ENCODE measurements at regions not wholly inside any gene's neighbourhood (a gene's known extent, or its start where the extent isn't known, plus 50 kb on each side); places are given as distances from the start of the nearest gene placed in this dataset.

GRCh38 chr2:33782395-33783230, 183.5 kb upstream of the FAM98A start:
- no peaks in the 10 kb centered on the region for H3K27me3 ChIP-seq (ENCODE audit: control insufficient read depth in 1 of 2, insufficient read depth in 2 of 2, low read length in 2 of 2)
- H3K9ac ChIP-seq (ENCODE audit: low read length in 2 of 2) = no peak overlapping the region
- H3K27ac ChIP-seq (ENCODE audit: low read length) = no peak overlapping the region
- H3K4me1 ChIP-seq (ENCODE audit: control insufficient read depth, insufficient read depth, low read length) = no peaks in the 10 kb centered on the region
- no peak overlapping the region for H3K4me3 ChIP-seq (ENCODE audit: low read length in 2 of 2)
- H3K9me3 ChIP-seq (ENCODE audit: control insufficient read depth in 2 of 2, low read length in 2 of 2) = peaks cover 0 to 3% of the 10 kb centered on the region in 2 donors
- no peaks in the 10 kb centered on the region for H3K36me3 ChIP-seq (ENCODE audit: control insufficient read depth in 2 of 2, insufficient read depth in 2 of 2, low read length in 2 of 2)

- no peak overlapping the region for H3K27ac ChIP-seq (ENCODE audit: low read length)
- H3K36me3 ChIP-seq (ENCODE audit: control insufficient read depth in 2 of 2, insufficient read depth in 2 of 2, low read length in 2 of 2) = no peaks in the 10 kb centered on the region
- no peak overlapping the region for H3K9ac ChIP-seq (ENCODE audit: low read length in 2 of 2)
- H3K4me3 ChIP-seq (ENCODE audit: low read length in 2 of 2) = no peak overlapping the region
- H3K27me3 ChIP-seq (ENCODE audit: control insufficient read depth in 1 of 2, insufficient read depth in 2 of 2, low read length in 2 of 2) = no peaks in the 10 kb centered on the region
- H3K9me3 ChIP-seq (ENCODE audit: control insufficient read depth in 2 of 2, low read length in 2 of 2) = no peaks in the 10 kb centered on the region
- no peaks in the 10 kb centered on the region for H3K4me1 ChIP-seq (ENCODE audit: control insufficient read depth, insufficient read depth, low read length)
Observed at GRCh38 chr2:33777786-33778185, 178.7 kb upstream of the FAM98A start.

- H3K27me3 ChIP-seq (ENCODE audit: control insufficient read depth in 1 of 2, insufficient read depth in 2 of 2, low read length in 2 of 2) = no peaks in the 10 kb centered on the region
- H3K9me3 ChIP-seq (ENCODE audit: control insufficient read depth in 2 of 2, low read length in 2 of 2) = no peaks in the 10 kb centered on the region
- no peaks in the 10 kb centered on the region for H3K4me1 ChIP-seq (ENCODE audit: control insufficient read depth, insufficient read depth, low read length)
- H3K9ac ChIP-seq (ENCODE audit: low read length in 2 of 2) = no peak overlapping the region
- no peaks in the 10 kb centered on the region for H3K36me3 ChIP-seq (ENCODE audit: control insufficient read depth in 2 of 2, insufficient read depth in 2 of 2, low read length in 2 of 2)
- no peak overlapping the region for H3K4me3 ChIP-seq (ENCODE audit: low read length in 2 of 2)
- H3K27ac ChIP-seq (ENCODE audit: low read length) = no peak overlapping the region
Observed at GRCh38 chr2:33775306-33775705, 176.2 kb upstream of the FAM98A start.

GRCh38 chr2:33770023-33770422, 170.9 kb upstream of the FAM98A start:
- Histone ChIP-seq H3K9ac (ENCODE audit: low read length in 2 of 2) (no peak overlapping the region), H3K9me3 (ENCODE audit: control insufficient read depth in 2 of 2, low read length in 2 of 2) (no peaks in the 10 kb centered on the region), H3K4me3 (ENCODE audit: low read length in 2 of 2) (no peak overlapping the region), H3K36me3 (ENCODE audit: control insufficient read depth in 2 of 2, insufficient read depth in 2 of 2, low read length in 2 of 2) (no peaks in the 10 kb centered on the region), H3K27me3 (ENCODE audit: control insufficient read depth in 1 of 2, insufficient read depth in 2 of 2, low read length in 2 of 2) (no peaks in the 10 kb centered on the region), H3K4me1 (ENCODE audit: control insufficient read depth, insufficient read depth, low read length) (no peaks in the 10 kb centered on the region), H3K27ac (ENCODE audit: low read length) (no peak overlapping the region)

GRCh38 chr2:33766175-33766574, 167.1 kb upstream of the FAM98A start:
- no peaks in the 10 kb centered on the region for H3K36me3 ChIP-seq (ENCODE audit: control insufficient read depth in 2 of 2, insufficient read depth in 2 of 2, low read length in 2 of 2)
- H3K27me3 ChIP-seq (ENCODE audit: control insufficient read depth in 1 of 2, insufficient read depth in 2 of 2, low read length in 2 of 2) = no peaks in the 10 kb centered on the region
- no peaks in the 10 kb centered on the region for H3K4me1 ChIP-seq (ENCODE audit: control insufficient read depth, insufficient read depth, low read length)
- no peak overlapping the region for H3K27ac ChIP-seq (ENCODE audit: low read length)
- no peak overlapping the region for H3K9ac ChIP-seq (ENCODE audit: low read length in 2 of 2)
- H3K9me3 ChIP-seq (ENCODE audit: control insufficient read depth in 2 of 2, low read length in 2 of 2) = no peaks in the 10 kb centered on the region
- H3K4me3 ChIP-seq (ENCODE audit: low read length in 2 of 2) = no peak overlapping the region

- H3K27me3 ChIP-seq (ENCODE audit: control insufficient read depth in 1 of 2, insufficient read depth in 2 of 2, low read length in 2 of 2) = no peaks in the 10 kb centered on the region
- H3K4me3 ChIP-seq (ENCODE audit: low read length in 2 of 2) = no peak overlapping the region
- H3K9ac ChIP-seq (ENCODE audit: low read length in 2 of 2) = no peak overlapping the region
- no peaks in the 10 kb centered on the region for H3K36me3 ChIP-seq (ENCODE audit: control insufficient read depth in 2 of 2, insufficient read depth in 2 of 2, low read length in 2 of 2)
- no peaks in the 10 kb centered on the region for H3K4me1 ChIP-seq (ENCODE audit: control insufficient read depth, insufficient read depth, low read length)
- no peak overlapping the region for H3K27ac ChIP-seq (ENCODE audit: low read length)
- H3K9me3 ChIP-seq (ENCODE audit: control insufficient read depth in 2 of 2, low read length in 2 of 2) = no peaks in the 10 kb centered on the region
Observed at GRCh38 chr2:33765122-33765521, 166.0 kb upstream of the FAM98A start.

GRCh38 chr2:33764551-33764950, 165.5 kb upstream of the FAM98A start:
- no peaks in the 10 kb centered on the region for H3K36me3 ChIP-seq (ENCODE audit: control insufficient read depth in 2 of 2, insufficient read depth in 2 of 2, low read length in 2 of 2)
- no peaks in the 10 kb centered on the region for H3K9me3 ChIP-seq (ENCODE audit: control insufficient read depth in 2 of 2, low read length in 2 of 2)
- H3K4me3 ChIP-seq (ENCODE audit: low read length in 2 of 2) = no peak overlapping the region
- H3K9ac ChIP-seq (ENCODE audit: low read length in 2 of 2) = no peak overlapping the region
- H3K4me1 ChIP-seq (ENCODE audit: control insufficient read depth, insufficient read depth, low read length) = no peaks in the 10 kb centered on the region
- no peaks in the 10 kb centered on the region for H3K27me3 ChIP-seq (ENCODE audit: control insufficient read depth in 1 of 2, insufficient read depth in 2 of 2, low read length in 2 of 2)
- no peak overlapping the region for H3K27ac ChIP-seq (ENCODE audit: low read length)

- Histone ChIP-seq H3K4me3 (ENCODE audit: low read length in 2 of 2) (no peak overlapping the region), H3K9me3 (ENCODE audit: control insufficient read depth in 2 of 2, low read length in 2 of 2) (no peaks in the 10 kb centered on the region), H3K27me3 (ENCODE audit: control insufficient read depth in 1 of 2, insufficient read depth in 2 of 2, low read length in 2 of 2) (no peaks in the 10 kb centered on the region), H3K27ac (ENCODE audit: low read length) (no peak overlapping the region), H3K4me1 (ENCODE audit: control insufficient read depth, insufficient read depth, low read length) (no peaks in the 10 kb centered on the region), H3K36me3 (ENCODE audit: control insufficient read depth in 2 of 2, insufficient read depth in 2 of 2, low read length in 2 of 2) (no peaks in the 10 kb centered on the region), H3K9ac (ENCODE audit: low read length in 2 of 2) (no peak overlapping the region)
Observed at GRCh38 chr2:33763671-33764310, 164.7 kb upstream of the FAM98A start.

GRCh38 chr2:33762636-33763035, 163.5 kb upstream of the FAM98A start:
- Histone ChIP-seq H3K4me3 (ENCODE audit: low read length in 2 of 2) (no peak overlapping the region), H3K9ac (ENCODE audit: low read length in 2 of 2) (no peak overlapping the region), H3K4me1 (ENCODE audit: control insufficient read depth, insufficient read depth, low read length) (no peaks in the 10 kb centered on the region), H3K36me3 (ENCODE audit: control insufficient read depth in 2 of 2, insufficient read depth in 2 of 2, low read length in 2 of 2) (no peaks in the 10 kb centered on the region), H3K9me3 (ENCODE audit: control insufficient read depth in 2 of 2, low read length in 2 of 2) (no peaks in the 10 kb centered on the region), H3K27me3 (ENCODE audit: control insufficient read depth in 1 of 2, insufficient read depth in 2 of 2, low read length in 2 of 2) (no peaks in the 10 kb centered on the region), H3K27ac (ENCODE audit: low read length) (no peak overlapping the region)

GRCh38 chr2:33746208-33746800, 147.2 kb upstream of the FAM98A start:
- Histone ChIP-seq H3K4me3 (ENCODE audit: low read length in 2 of 2) (no peak overlapping the region), H3K36me3 (ENCODE audit: control insufficient read depth in 2 of 2, insufficient read depth in 2 of 2, low read length in 2 of 2) (no peaks in the 10 kb centered on the region), H3K27ac (ENCODE audit: low read length) (no peak overlapping the region), H3K9me3 (ENCODE audit: control insufficient read depth in 2 of 2, low read length in 2 of 2) (peaks cover 0 to 2% of the 10 kb centered on the region in 2 donors), H3K4me1 (ENCODE audit: control insufficient read depth, insufficient read depth, low read length) (no peaks in the 10 kb centered on the region), H3K27me3 (ENCODE audit: control insufficient read depth in 1 of 2, insufficient read depth in 2 of 2, low read length in 2 of 2) (no peaks in the 10 kb centered on the region), H3K9ac (ENCODE audit: low read length in 2 of 2) (no peak overlapping the region)

GRCh38 chr2:33735096-33735495, 136.0 kb upstream of the FAM98A start:
- no peaks in the 10 kb centered on the region for H3K36me3 ChIP-seq (ENCODE audit: control insufficient read depth in 2 of 2, insufficient read depth in 2 of 2, low read length in 2 of 2)
- H3K27ac ChIP-seq (ENCODE audit: low read length) = no peak overlapping the region
- H3K9ac ChIP-seq (ENCODE audit: low read length in 2 of 2) = no peak overlapping the region
- no peak overlapping the region for H3K4me3 ChIP-seq (ENCODE audit: low read length in 2 of 2)
- no peaks in the 10 kb centered on the region for H3K9me3 ChIP-seq (ENCODE audit: control insufficient read depth in 2 of 2, low read length in 2 of 2)
- H3K27me3 ChIP-seq (ENCODE audit: control insufficient read depth in 1 of 2, insufficient read depth in 2 of 2, low read length in 2 of 2) = no peaks in the 10 kb centered on the region
- no peaks in the 10 kb centered on the region for H3K4me1 ChIP-seq (ENCODE audit: control insufficient read depth, insufficient read depth, low read length)
